Medulla oblongata (tissue), 1 donor: ENCODE measurements at regions not wholly inside any gene's neighbourhood (a gene's known extent, or its start where the extent isn't known, plus 50 kb on each side); places are given as distances from the start of the nearest gene placed in this dataset.
"Not testable (repeated sequence)": the region's sequence is repeated elsewhere in the genome, so short reads cannot be mapped to it uniquely, and the experiment has no call there.

ENCODE experiments used
- DNase-seq: peaks from one replicate; pipeline ENCODE4 v3.0.0-alpha.2; 2015; ENCODE audit errors: extremely low spot score

DNA sequence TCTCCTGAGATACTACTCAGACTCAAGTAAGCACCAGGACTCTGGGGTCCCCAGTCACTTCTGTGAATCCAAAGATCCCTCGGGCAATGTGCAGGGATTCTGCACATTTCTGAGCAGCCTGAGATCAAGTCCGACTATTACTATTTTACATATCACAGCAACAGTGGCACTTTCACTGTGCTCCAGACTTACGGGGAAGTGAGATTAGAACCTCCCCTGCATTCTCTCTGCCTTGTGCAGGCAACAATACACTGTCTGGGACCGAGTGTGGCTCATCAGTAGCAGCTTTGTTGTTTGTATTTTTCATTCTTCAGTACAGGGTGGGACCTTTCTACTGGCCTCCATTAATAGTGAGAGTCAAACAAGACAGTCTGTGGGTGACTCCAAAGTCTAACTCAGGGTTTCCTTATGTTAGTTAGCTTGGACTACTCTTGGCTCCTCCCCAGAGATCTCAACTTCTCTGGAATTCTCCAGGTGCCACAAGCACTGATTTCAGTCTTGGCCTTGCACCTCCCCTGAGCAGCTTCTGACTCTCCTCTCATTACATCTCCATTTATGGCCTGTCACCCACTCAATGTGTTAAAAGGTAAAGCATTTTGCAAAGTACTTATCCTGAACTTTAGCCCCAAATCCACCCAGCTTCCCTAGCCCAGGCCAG lies 76.2 kb upstream of the TOP3B start:
- DNase-seq, result no peak

DNA sequence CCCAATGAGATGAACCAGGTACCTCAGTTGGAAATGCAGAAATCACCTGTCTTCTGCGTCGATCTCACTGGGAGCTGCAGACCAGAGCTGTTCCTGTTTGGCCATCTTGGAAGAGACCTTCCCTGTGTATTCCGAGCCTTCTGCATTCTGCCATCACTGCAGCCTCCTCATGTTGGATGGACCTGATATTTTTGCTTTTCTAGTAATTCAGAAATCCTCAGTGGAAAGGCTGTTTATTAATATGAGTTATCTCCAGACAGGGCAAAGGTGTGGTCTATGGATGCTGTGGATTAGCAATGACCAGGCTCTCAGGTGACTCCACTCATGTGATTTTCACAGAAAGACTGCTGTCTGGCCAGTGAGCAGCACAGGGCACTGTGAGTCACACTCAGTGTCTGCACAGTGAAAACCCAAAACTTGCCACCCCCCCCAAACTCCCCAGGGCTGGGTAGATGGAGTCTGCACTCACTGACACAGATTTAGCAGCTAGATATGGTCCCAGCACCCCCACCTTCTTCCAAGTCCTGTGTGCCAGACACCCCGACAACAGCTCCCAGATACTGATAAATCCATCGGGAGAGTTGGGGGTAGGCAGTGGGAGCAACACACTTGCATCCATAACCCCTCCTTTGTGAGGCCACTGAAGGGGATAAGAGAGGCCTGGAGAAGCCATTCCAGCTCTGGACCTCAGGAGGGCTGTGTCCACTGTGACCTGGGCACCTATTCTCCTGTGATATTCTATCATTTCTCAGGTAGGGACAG lies 75.2 kb upstream of the TOP3B start:
- no peak for DNase-seq

GRCh38 chr22:22056809-22057594 lies 74.4 kb upstream of the TOP3B start:
- not testable (repeated sequence) for DNase-seq

DNA sequence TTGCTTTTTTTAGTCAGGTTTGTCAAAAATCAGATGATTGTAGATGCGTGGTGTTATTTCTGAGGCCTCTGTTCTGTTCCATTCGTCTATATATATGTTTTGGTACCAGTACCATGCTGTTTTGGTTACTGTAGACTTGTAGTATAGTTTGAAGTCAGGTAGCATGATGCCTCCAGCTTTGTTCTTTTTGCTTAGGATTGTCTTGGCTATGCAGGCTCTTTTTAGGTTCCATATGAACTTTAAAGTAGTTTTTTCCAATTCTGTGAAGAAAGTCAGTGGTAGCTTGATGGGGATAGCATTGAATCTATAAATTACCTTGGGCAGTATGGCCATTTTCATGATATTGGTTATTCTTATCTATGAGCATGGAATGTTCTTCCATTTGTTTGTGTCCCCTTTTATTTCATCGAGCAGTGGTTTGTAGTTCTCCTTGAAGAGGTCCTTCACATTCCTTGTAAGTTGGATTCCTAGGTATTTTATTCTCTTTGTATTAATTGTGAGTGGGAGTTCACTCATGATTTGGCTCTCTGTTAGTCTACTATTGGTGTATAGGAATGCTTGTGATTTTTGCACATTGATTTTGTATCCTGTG lies 70.1 kb upstream of the TOP3B start:
- not testable (repeated sequence) for DNase-seq

GRCh38 chr22:22051032-22051431 lies 68.4 kb upstream of the TOP3B start:
- not testable (repeated sequence) for DNase-seq

GRCh38 chr22:22050141-22050775 lies 67.7 kb upstream of the TOP3B start:
- DNase-seq, result no peak

- no peak for DNase-seq
Observed at GRCh38 chr22:22049684-22050083, 67.1 kb upstream of the TOP3B start.

- no peak for DNase-seq
Observed at GRCh38 chr22:22048981-22049531, 66.5 kb upstream of the TOP3B start.

DNA sequence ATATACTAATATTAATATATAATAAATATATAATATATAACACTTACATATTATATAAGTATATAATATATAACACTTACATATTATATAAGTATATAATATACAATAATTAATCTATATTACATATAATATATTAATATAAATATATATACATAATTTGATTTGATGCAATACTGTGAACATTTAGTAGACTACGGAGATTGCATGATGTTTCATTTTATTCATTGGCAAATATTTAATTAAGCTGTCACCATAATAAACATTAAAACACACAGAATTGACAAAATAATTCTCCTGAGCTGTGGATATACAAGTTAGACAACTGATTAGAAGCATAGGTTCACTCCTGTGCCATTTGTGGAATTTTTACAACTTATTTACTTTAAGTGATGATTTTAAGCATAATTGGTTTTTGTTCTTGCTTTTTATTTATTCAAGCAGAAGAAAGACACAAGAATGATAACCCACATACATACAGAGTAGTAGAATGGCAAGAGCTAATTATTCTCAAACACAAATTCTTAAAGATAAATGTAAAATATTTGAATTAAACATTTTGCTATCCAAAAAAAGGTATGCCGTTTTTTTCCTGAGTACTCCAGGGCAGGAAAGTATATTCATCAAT lies 65.8 kb upstream of the TOP3B start:
- no peak for DNase-seq

DNA sequence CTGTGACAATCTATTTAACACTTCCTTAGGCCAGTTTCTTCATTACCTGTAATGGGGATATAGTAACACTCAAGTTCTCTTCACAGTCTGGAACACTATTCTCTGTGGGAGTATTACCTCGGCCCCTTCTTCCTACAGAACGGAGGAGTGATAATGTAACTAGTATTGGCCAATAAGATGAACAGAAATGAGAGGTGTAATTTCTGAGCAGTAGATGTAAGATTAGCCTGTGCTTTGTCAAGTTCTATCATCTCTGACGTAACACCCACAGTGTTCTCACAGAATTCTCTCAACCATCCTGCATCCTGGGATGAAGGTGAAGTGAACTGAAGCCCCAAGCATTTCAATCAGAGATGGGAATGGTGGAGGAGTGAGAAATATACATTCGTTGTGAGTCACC lies 65.2 kb upstream of the TOP3B start:
- no peak for DNase-seq

DNA sequence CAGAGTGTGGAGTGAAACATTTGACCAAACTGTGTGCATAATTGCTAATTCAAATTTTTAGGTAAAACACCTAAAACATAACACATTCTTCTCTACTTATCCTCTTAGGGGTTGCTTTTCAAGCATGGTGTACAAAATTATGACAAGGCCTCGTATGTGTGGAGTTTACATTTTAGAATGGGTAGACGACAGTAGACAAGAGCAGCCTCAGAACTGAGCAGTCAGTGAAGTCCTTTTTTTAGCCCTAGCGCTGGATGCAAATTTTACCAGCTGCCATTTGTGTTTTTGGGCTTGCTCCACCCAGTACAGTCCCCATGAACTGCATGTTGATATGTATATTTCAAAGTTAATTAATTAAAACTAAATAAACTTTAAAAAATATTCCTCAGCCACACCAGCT lies 64.7 kb upstream of the TOP3B start:
- no peak for DNase-seq

DNA sequence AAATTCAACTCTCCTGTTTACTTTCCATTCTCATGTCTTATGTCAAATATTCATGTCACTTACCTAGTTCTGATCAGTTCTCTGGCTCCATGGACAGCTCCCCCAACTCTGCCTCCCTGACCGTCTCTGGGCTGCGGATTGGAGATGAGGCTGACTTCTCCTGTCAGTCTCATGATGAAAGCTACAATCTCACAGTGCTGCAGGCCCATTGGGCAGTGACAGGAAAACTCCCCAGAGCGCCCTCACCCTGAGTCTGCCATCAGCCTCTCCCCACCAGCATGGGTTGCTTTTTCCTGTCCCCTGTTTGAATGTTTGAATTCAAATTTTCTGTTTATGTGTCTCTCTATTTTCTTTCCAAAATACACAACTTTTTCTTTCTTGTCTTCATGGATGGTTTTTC lies 63.8 kb upstream of the TOP3B start:
- DNase-seq, result no peak

GRCh38 chr22:22045571-22046335 lies 63.2 kb upstream of the TOP3B start:
- no peak for DNase-seq

DNA sequence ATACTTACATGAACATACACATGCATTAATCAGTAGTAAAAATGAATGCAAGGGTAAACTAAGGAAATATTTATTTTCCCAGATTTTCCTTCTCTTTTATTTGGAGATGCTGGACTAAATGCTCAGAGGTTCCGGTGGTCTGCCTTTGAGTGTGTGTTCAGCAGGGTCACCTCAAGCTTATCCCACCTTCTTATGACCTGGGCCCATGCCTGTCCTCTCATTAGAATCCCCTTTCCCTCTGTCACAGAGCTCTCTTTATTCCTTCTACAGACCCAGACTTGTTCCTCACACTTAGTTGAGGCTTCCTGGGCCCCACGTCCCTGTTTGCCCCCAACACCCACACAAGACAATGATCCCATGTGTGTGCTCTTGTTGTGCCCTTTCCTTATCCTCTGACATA lies 61.6 kb upstream of the TOP3B start:
- no peak for DNase-seq

GRCh38 chr22:22043296-22044078 lies 60.9 kb upstream of the TOP3B start:
- DNase-seq, result no peak

DNA sequence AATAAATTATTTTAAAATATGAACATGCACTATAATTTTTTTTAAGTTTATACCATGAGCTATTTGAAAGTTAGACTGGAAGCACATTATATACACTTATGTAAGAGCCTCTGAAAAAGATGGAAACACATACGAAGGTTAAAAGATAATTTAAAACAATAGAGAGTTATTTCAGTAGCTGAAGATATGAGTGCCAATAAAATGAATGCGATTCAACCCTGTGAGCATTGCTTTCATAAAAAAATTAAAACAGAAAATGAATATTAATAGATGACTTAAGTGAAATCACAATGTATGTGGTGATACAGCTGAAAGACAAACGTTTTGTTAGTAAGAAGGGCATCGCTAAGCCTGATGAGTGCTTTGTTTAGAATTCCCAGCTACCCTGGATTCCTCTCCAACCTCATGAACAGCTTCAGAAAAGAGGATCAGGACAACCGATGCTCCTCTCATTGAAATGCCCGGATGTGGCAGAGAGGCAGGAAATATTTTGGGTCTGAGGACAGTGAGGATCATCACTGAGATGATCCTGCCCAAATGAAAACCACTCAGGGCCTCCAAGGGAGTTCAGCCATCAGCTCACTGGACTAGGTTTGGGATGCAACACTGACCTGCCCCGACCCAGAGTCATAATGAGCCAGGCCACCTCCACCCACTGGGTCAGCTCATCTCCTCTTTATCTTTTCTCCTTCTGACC lies 60.2 kb upstream of the TOP3B start:
- DNase-seq, result no peak

GRCh38 chr22:22042009-22042408 lies 59.4 kb upstream of the TOP3B start:
- DNase-seq, result no peak

- no peak for DNase-seq
Observed at GRCh38 chr22:22040908-22041307, 58.3 kb upstream of the TOP3B start.

GRCh38 chr22:22040472-22040871 lies 57.9 kb upstream of the TOP3B start:
- no peak for DNase-seq
